LNCaP clone FGC (cell line): ENCODE measurements at regions not wholly inside any gene's neighbourhood (a gene's known extent, or its start where the extent isn't known, plus 50 kb on each side); places are given as distances from the start of the nearest gene placed in this dataset.

Experiments used
- DNase-seq: peaks from one replicate; pipeline ENCODE4 v3.0.0-alpha.2; 2011; ENCODE audit warnings: low read depth
- H3K4me3 ChIP-seq: 2 replicates; pipeline ENCODE4 v1.5.1; 2011; ENCODE audit warnings: mild to moderate bottlenecking, low read depth, low read length, control low read depth
- CTCF ChIP-seq: IDR thresholded peaks from 2 replicates; pipeline ENCODE4 v1.5.1; 2012; ENCODE audit warnings: mild to moderate bottlenecking; ENCODE audit not compliant: control insufficient read depth, insufficient read depth; ENCODE audit errors: extremely low read depth

- DNase-seq, result no peak
- no peak for TF ChIP-seq CTCF
- H3K4me3 ChIP-seq, result no peak overlapping the region
Observed at GRCh38 chrX:124224528-124224927, 107.9 kb upstream of the TEX13D start.

GRCh38 chrX:124226129-124226528 is 106.3 kb upstream of the TEX13D start:
- DNase-seq, result no peak
- no peak overlapping the region for H3K4me3 ChIP-seq
- no peak for TF ChIP-seq CTCF

- TF ChIP-seq CTCF, result no peak
- no peak for DNase-seq
- no peak overlapping the region for H3K4me3 ChIP-seq
Observed at GRCh38 chrX:124228849-124229248, 103.6 kb upstream of the TEX13D start.

- no peak for DNase-seq
- no peak overlapping the region for H3K4me3 ChIP-seq
- no peak for TF ChIP-seq CTCF
Observed at GRCh38 chrX:124229374-124229773, 103.1 kb upstream of the TEX13D start.

GRCh38 chrX:124230655-124231450 is 101.6 kb upstream of the TEX13D start:
- H3K4me3 ChIP-seq, result no peak overlapping the region
- no peak for TF ChIP-seq CTCF
- DNase-seq, result no peak

- DNase-seq, result no peak
- no peak overlapping the region for H3K4me3 ChIP-seq
- no peak for TF ChIP-seq CTCF
Observed at GRCh38 chrX:124231451-124231759, 101.1 kb upstream of the TEX13D start.

- DNase-seq, result no peak
- no peak for TF ChIP-seq CTCF
- H3K4me3 ChIP-seq, result no peak overlapping the region
Observed at GRCh38 chrX:124232523-124233201, 99.8 kb upstream of the TEX13D start.
